WERI-Rb-1 (cell line): ENCODE measurements at regions not wholly inside any gene's neighbourhood (a gene's known extent, or its start where the extent isn't known, plus 50 kb on each side); places are given as distances from the start of the nearest gene placed in this dataset.

Experiments used
- DNase-seq: peaks from one replicate; pipeline ENCODE4 v3.0.0-alpha.2; 2020
- H3K27ac ChIP-seq: fragments of 250-450 bp; sonication (Bioruptor Pico); 2 replicates; pipeline ENCODE4 v1.5.1; 2020; ENCODE audit warnings: mild to moderate bottlenecking, moderate library complexity
- H3K27me3 ChIP-seq: fragments of 250-450 bp; sonication (Bioruptor Pico); 2 replicates; pipeline ENCODE4 v1.5.1; 2021; ENCODE audit warnings: mild to moderate bottlenecking, low read depth, moderate library complexity; ENCODE audit not compliant: insufficient read depth, severe bottlenecking
- H3K36me3 ChIP-seq: fragments of 250-450 bp; sonication (Bioruptor Pico); 2 replicates; pipeline ENCODE4 v1.5.1; 2020; ENCODE audit warnings: mild to moderate bottlenecking, moderate library complexity
- H3K4me3 ChIP-seq: 2 replicates; pipeline ENCODE4 v1.5.1; 2011; ENCODE audit warnings: low read depth, mild to moderate bottlenecking, control low read depth, low read length
- H3K9me3 ChIP-seq: fragments of 250-450 bp; sonication (Bioruptor Pico); 2 replicates; pipeline ENCODE4 v1.5.1; 2021; ENCODE audit warnings: mild to moderate bottlenecking, moderate library complexity; ENCODE audit not compliant: severe bottlenecking
- CTCF ChIP-seq: IDR thresholded peaks from 2 replicates; pipeline ENCODE4 v1.5.1; 2011; ENCODE audit warnings: low read depth, mild to moderate bottlenecking, control low read depth, inconsistent platforms, low read length

- Histone ChIP-seq H3K36me3 (no peaks in the 10 kb centered on the region), H3K9me3 (no peaks in the 10 kb centered on the region), H3K4me3 (no peak overlapping the region), H3K27me3 (no peaks in the 10 kb centered on the region), H3K27ac (no peak overlapping the region)
- no peak for TF ChIP-seq CTCF
- DNase-seq: no peak
Observed at GRCh38 chr7:79716329-79716728, 262.9 kb upstream of the MAGI2 start.

GRCh38 chr7:79714081-79714480, 260.6 kb upstream of the MAGI2 start:
- no peaks in the 10 kb centered on the region for H3K36me3 ChIP-seq
- H3K4me3 ChIP-seq: no peak overlapping the region
- no peak overlapping the region for H3K27ac ChIP-seq
- TF ChIP-seq CTCF: no peak
- no peak for DNase-seq
- H3K9me3 ChIP-seq: no peaks in the 10 kb centered on the region
- H3K27me3 ChIP-seq: no peaks in the 10 kb centered on the region

- DNase-seq: no peak
- H3K9me3 ChIP-seq: no peaks in the 10 kb centered on the region
- H3K27me3 ChIP-seq: no peaks in the 10 kb centered on the region
- H3K4me3 ChIP-seq: no peak overlapping the region
- no peak overlapping the region for H3K27ac ChIP-seq
- TF ChIP-seq CTCF: no peak
- H3K36me3 ChIP-seq: no peaks in the 10 kb centered on the region
Observed at GRCh38 chr7:79713276-79713675, 259.8 kb upstream of the MAGI2 start.

GRCh38 chr7:79711660-79712059, 258.2 kb upstream of the MAGI2 start:
- H3K4me3 ChIP-seq: no peak overlapping the region
- no peaks in the 10 kb centered on the region for H3K36me3 ChIP-seq
- H3K27me3 ChIP-seq: no peaks in the 10 kb centered on the region
- H3K9me3 ChIP-seq: no peaks in the 10 kb centered on the region
- no peak for TF ChIP-seq CTCF
- no peak for DNase-seq
- H3K27ac ChIP-seq: no peak overlapping the region

GRCh38 chr7:79709574-79710409, 256.3 kb upstream of the MAGI2 start:
- TF ChIP-seq CTCF: no peak
- DNase-seq: no peak
- Histone ChIP-seq H3K9me3 (no peaks in the 10 kb centered on the region), H3K36me3 (no peaks in the 10 kb centered on the region), H3K4me3 (no peak overlapping the region), H3K27me3 (no peaks in the 10 kb centered on the region), H3K27ac (no peak overlapping the region)

- Histone ChIP-seq H3K36me3 (no peaks in the 10 kb centered on the region), H3K4me3 (no peak overlapping the region), H3K27me3 (no peaks in the 10 kb centered on the region), H3K9me3 (no peaks in the 10 kb centered on the region), H3K27ac (no peak overlapping the region)
- no peak for TF ChIP-seq CTCF
- no peak for DNase-seq
Observed at GRCh38 chr7:79702116-79702515, 248.6 kb upstream of the MAGI2 start.
